ENCODE measurements at regions not wholly inside any gene's neighbourhood (a gene's known extent, or its start where the extent isn't known, plus 50 kb on each side); places are given as distances from the start of the nearest gene placed in this dataset.
"Not testable (repeated sequence)": the region's sequence is repeated elsewhere in the genome, so short reads cannot be mapped to it uniquely, and the experiment has no call there.

GRCh38 chr1:219863816-219864215, 64.5 kb downstream of the SLC30A10 start:
- not testable (repeated sequence) for H3K4me3 ChIP-seq (ENCODE audit: low read length); DNase-seq (ENCODE audit: low read depth)

- no peak overlapping the region for H3K4me3 ChIP-seq (ENCODE audit: low read length)
- no peak for DNase-seq (ENCODE audit: low read depth)
- TF ChIP-seq CTCF (conservative IDR thresholded peaks at IDR 0.05; ENCODE audit: low read length) = no peak
Measured at GRCh38 chr1:219862366-219862765, 66.0 kb downstream of the SLC30A10 start.

- no peak for TF ChIP-seq CTCF (conservative IDR thresholded peaks at IDR 0.05; ENCODE audit: low read length)
- no peak for DNase-seq (ENCODE audit: low read depth)
- H3K4me3 ChIP-seq (ENCODE audit: low read length) = no peak overlapping the region
Measured at GRCh38 chr1:219858980-219859379, 69.4 kb downstream of the SLC30A10 start.

- no peak overlapping the region for H3K4me3 ChIP-seq (ENCODE audit: low read length)
- DNase-seq (ENCODE audit: low read depth) = no peak
- TF ChIP-seq CTCF (conservative IDR thresholded peaks at IDR 0.05; ENCODE audit: low read length) = no peak
Measured at GRCh38 chr1:219847215-219847855, 81.0 kb downstream of the SLC30A10 start.

- H3K4me3 ChIP-seq (ENCODE audit: low read length); DNase-seq (ENCODE audit: low read depth): not testable (repeated sequence)
Measured at GRCh38 chr1:219839595-219839994, 88.8 kb downstream of the SLC30A10 start.

- no peak for DNase-seq (ENCODE audit: low read depth)
- no peak overlapping the region for H3K4me3 ChIP-seq (ENCODE audit: low read length)
- no peak for TF ChIP-seq CTCF (conservative IDR thresholded peaks at IDR 0.05; ENCODE audit: low read length)
Measured at GRCh38 chr1:219837994-219838294, 90.4 kb downstream of the SLC30A10 start.

GRCh38 chr1:219837274-219837993, 90.9 kb downstream of the SLC30A10 start:
- peak; percentile 62 for TF ChIP-seq CTCF (conservative IDR thresholded peaks at IDR 0.05; ENCODE audit: low read length)
- H3K4me3 ChIP-seq (ENCODE audit: low read length) = no peak overlapping the region
- peak; percentile 49 for DNase-seq (ENCODE audit: low read depth)

- H3K4me3 ChIP-seq (ENCODE audit: low read length) = no peak overlapping the region
Measured at GRCh38 chr1:219834314-219834917, 93.9 kb downstream of the SLC30A10 start.

More at GRCh38 chr1:219834314-219834917, 93.9 kb downstream of the SLC30A10 start:
- no peak for TF ChIP-seq CTCF (conservative IDR thresholded peaks at IDR 0.05; ENCODE audit: low read length)
- no peak for DNase-seq (ENCODE audit: low read depth)

Measured in AG10803 (cell line).